GM18868 (cell line): ENCODE measurements at regions not wholly inside any gene's neighbourhood (a gene's known extent, or its start where the extent isn't known, plus 50 kb on each side); places are given as distances from the start of the nearest gene placed in this dataset.
A peak's percentile ranks its signal among the peaks of the same experiment; 100 is the strongest.
"Not testable (repeated sequence)": the region's sequence is repeated elsewhere in the genome, so short reads cannot be mapped to it uniquely, and the experiment has no call there.

Experiments used
- ATAC-seq: cut with Tn5 transposase; IDR thresholded peaks from one replicate; pipeline ENCODE4 v1.9.1; 2021; ENCODE audit warnings: mild to moderate bottlenecking, moderate library complexity; ENCODE audit not compliant: unreplicated experiment

GRCh38 chrY:16715278-16715677, 1164.7 kb downstream of the CDY2B start:
- ATAC-seq = no peak

GRCh38 chrY:16673102-16673787, 1206.8 kb downstream of the CDY2B start:
- no peak for ATAC-seq

DNA sequence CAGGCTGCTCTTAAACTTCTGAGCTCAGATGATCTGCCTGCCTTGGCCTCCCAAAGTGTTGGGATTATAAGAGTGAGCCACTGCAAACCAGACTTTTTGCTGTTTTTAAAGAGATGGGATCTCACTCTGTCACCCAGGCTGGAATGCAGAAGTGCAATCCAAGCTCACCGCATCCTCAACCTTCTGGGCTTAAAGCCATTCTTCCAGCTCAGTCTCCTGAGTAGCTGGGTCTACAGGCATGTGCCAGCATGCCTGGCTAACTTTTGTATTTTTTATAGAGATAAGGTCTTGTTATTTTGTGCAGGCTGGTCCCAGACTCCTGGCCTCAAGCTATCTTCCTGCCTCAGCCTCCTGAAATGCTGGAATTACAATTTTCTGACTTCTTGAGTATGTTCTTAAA, 1211.6 kb downstream of the CDY2B start:
- no peak for ATAC-seq

DNA sequence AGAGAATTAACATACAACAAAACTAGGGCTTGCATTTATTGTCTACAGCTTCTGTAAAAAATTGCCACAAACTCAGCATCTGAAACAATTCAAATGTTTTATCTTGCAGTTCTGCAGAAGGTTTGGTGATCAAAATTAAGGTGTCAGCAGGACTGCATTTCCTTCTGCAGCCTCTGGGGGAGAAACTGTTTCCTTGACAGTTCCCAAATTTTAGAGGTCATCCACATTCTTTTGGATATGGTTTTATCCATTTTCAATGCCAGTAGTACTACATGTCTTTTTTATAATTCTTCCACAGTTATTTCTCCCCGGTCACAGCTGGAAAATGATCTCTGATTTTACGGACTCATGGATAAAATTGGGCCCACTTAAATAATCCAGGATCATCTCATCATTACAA, 1217.3 kb downstream of the CDY2B start:
- ATAC-seq = no peak

DNA sequence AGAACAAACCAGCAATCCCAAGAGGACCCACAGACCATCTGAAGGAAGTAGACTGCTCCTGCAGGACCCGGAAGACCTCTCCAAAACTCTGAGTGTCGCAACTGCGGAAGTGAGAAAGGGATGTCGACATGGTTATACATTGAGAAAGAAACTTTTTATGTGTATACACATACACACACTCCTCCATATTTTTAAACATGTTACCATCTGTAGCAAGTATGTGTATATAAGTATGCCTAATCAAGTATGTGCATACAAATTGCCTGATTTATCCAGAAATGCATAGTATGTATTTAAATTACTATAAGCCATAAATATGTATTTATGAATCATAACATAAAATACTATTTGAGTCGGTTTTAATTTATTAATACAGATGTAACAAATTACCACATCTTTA, 1220.7 kb downstream of the CDY2B start:
- no peak for ATAC-seq

GRCh38 chrY:16653971-16654370, 1226.0 kb downstream of the CDY2B start:
- ATAC-seq = no peak

DNA sequence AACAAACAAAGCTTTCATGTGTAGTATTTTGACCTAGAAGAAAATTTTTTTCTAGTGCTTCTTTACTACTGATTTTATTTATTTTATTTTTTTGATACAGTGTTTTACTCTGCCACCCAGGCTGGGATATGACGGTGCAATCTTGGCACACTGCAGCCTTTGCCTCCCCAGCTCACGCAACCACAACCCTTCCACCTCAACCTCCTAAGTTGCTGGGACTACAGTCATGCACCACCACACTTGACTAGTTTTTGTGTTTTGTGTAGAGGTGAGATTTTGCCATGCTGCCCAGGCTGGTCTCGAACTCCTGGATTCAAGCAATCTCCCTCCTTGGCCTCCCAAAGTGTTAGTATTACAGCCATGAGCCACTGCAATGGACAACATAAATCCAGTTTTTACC, 1234.0 kb downstream of the CDY2B start:
- ATAC-seq = no peak

DNA sequence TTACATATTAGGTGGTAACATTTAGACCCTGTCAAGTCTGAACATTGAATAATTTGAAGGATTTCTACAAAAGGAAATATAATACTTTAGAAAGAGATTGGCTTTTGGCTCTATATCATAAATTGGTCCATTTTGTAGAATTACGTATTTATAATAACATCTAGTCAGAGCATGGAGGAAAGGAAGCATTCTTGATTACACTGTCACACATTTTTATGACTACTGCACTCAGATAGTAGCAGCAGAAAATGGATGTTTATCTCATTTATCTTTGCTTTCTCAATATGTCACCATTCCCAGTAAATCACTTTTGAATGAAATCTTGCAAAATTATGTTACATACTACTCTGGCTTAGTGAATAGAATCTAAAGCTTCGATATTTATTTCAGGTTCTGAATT, 1234.6 kb downstream of the CDY2B start:
- ATAC-seq = no peak

- peak; percentile 56 for ATAC-seq
These were observed 1235.7 kb downstream of the CDY2B start for GRCh38 chrY:16644270-16644800.

DNA sequence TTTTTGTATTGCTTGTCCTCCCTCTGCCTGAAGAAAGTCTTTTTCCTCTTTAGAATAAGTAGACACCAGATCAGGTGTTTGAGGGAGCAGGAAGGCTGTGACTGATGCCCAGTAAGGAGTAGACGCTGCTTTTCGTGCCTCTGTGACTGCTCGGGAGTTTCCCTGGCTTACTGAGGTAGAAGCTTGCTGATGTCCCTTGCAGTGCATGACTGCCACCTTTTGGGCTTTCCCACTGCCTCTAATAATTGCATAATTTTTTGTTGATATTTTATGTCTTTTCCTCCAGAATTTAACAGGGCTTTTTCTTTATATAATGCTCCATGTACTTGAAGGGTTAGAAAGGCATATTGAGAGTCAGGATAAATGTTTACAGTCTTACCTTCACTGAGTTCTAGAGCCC, 1240.2 kb downstream of the CDY2B start:
- ATAC-seq = peak; percentile 57

GRCh38 chrY:16638743-16639142, 1241.3 kb downstream of the CDY2B start:
- not testable (repeated sequence) for ATAC-seq

DNA sequence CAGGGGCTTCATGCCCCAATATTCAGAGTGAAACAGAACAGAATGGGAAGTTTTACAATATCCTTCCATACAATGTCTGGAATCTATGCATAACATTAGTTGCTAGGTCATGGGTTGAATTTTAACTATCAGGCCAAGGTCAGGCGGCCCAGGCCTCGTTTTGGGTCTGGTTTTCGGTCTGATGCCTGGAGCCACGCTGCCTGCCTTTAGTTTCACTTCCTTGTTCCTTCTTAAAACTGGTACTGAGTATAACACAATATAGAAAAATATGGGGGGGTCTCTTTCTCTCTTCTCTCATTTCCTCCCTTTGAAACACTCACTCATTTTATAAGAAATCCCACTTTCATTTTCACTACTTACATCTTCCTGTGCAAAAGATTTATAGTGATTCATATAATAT, 1243.8 kb downstream of the CDY2B start:
- peak; percentile 94 for ATAC-seq

DNA sequence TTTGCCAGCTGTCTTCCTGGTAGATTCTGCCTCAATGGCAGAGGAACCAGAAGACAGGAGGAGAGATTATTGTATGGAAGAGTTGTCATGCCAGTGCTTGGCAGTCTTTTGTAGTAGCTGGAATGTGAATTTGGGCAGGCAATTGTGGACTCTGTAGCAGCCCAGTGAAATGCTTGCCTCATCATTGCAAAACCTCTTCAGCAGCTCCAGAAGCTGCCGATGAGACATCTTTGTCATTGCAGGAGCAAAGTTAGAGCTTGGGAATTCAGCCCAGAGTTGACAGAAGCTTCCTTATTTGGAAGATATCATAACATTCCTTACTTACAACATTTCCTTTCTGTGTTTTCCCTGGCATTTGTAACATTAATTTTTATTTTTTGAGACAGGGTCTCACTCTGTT, 1250.9 kb downstream of the CDY2B start:
- no peak for ATAC-seq

DNA sequence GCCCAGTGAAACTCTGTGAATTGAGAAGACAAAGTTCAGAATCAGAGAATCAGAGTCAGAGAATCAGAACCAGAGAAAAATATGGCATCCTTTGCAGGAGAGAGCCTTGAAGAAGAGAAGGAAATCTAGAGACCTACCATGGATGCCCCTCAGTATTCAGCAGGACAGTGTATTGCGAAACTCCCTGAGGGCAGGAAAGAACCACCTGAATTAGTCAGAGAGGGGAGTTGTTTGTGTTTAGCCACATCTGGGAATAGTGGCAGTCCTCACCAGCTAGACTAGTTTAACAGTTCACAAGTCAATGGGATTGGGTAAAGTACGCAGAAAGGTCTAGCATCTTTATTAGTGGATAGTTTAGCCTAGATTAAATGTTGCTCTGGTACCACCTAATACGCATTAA, 1252.9 kb downstream of the CDY2B start:
- ATAC-seq = no peak

DNA sequence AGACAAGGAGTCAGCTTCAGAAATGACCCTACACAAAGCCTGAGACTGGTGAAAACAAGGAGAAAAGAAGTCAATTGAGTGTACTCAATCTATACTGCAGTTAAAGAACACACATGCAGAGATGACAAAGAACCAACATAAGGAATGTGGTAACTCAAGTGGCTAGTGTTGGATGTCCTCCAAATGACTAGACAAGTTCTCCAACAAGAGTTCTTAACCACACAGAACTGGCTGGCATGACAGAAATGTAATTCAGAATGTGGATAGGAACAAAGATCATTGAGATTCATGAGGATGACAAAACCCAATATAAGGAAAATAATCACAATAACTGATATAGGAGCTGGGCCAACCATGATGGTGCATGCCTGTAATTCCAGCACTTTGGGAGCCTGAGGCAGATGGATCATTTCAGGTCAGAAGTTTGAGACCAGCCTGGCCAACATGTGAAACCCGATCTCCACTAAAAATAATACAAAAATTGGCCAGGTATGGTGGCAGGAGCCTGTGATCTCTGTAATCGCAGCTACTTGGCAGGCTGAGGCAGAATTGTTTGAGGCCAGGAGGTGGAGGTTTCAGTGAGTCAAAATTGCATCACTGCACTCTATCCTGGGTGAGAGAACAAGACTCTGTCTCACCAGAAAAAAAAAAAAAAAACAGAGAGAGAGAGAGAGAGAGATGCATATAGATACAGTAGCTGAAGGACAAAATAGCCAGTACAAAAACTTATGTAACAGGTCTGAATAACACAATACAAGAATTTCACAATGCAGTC, 1263.6 kb downstream of the CDY2B start:
- ATAC-seq = no peak

DNA sequence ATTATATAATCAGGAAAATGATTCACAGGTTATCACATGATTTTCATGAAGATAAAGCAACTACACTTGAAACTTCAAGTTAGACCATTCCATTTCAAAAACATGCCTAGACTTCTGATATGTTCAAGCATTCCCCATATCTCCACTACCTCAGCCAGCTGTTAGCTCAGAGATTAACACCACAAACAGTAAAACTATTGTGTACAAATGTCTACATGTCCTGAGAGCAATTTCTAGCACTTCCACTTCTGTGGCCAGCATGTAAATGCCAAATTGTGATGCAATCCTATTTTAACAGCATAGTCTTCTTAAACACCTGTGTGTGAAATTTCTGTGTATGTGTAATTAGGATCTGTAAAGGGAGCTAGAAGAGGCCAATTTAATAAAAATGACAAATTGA, 1271.3 kb downstream of the CDY2B start:
- no peak for ATAC-seq

GRCh38 chrY:16602146-16602545, 1277.9 kb downstream of the CDY2B start:
- no peak for ATAC-seq

DNA sequence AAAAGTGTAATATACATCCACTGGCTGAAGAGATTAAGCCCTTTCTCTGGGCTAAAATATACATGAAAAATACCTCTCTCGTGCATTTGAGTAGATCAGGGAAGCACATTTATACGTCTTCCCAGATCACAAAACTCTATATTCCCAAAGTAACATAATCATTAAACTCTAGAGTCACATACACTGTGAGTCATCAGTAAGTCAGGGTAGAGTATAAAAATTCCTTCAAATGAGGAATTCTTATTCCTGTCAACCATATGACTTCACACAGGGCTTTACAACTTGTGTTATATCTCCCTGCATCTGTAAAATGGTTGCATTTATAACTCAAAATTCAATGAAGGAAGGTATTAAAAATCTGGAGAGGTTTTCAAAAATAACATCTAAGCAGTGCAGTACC, 1278.4 kb downstream of the CDY2B start:
- no peak for ATAC-seq

DNA sequence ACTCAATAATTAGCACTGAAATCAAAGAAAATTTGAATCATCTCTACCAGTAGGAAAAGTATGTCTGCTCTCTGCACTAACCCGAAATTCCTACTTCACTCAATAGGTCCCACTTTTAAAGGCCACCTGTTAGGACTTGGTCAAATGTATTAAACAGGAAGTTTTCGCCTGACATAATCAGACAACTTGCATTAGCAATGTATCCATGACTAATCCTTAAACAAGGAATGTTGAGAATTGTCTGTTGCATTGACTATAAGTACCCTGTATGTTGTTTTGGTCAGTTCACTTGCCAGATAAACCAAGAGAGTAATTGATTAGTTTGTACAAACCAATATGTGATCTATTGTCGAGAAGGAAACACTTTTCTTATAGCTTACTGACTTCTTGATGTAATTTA, 1308.0 kb downstream of the CDY2B start:
- ATAC-seq = no peak

DNA sequence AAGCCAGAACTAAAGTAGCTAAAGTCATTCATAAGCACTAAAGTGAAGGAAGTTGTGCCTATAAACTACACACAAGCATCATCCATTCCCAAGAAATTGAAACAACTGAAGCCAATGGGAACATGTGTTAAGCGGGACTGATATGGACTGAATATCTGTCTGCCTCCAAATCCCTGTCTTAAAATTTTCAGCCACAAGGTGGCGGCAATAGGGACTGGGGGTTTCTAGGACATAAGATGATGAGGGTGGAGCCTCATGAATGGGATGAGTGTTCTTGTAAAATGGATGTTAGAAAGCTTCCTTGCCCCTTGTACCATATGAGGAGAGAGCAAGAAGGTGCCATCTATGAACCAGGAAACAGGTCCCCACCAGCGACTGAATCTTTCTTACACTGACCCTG, 1317.5 kb downstream of the CDY2B start:
- ATAC-seq = peak; percentile 87

DNA sequence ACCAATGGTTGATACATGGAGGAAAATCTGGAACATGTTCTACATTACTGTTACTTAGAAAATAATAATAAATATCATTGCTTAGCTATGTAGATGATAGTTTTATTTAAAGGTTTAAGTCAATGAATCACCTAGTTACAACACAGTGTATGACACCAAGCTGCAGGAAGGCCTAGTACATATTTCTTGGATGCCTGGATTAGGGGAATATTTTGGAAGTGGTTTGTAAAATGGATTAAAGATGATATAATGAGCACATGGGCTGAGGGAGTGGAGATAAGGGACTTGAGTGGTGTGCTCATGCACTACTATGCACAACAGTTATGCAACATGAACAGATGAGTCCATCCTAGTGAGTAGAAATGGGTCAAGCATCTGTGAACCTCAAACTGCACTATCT, 1358.0 kb downstream of the CDY2B start:
- ATAC-seq = no peak

- ATAC-seq = no peak
These were observed 1377.2 kb downstream of the CDY2B start for GRCh38 chrY:16502733-16503214.
